Spinal cord (tissue), 9 donors: ENCODE measurements at regions not wholly inside any gene's neighbourhood (a gene's known extent, or its start where the extent isn't known, plus 50 kb on each side); places are given as distances from the start of the nearest gene placed in this dataset.

Experiments used
- DNase-seq, 6 donors: peaks; one replicate each; pipeline versions ENCODE4 v3.0.0 to v3.0.0-alpha.2; 2013 to 2015; ENCODE audit warnings: low spot score in 6 of 6, low read depth in 4 of 6
- H3K27ac ChIP-seq: one replicate; pipeline ENCODE4 v1.5.1; 2013; ENCODE audit warnings: low read depth, low read length, control low read depth
- H3K27me3 ChIP-seq: one replicate; pipeline ENCODE4 v1.6.1; 2013; ENCODE audit warnings: low read length; ENCODE audit not compliant: control insufficient read depth, insufficient read depth
- H3K36me3 ChIP-seq: one replicate; pipeline ENCODE4 v1.6.1; 2013; ENCODE audit warnings: low read length; ENCODE audit not compliant: control insufficient read depth, insufficient read depth
- H3K4me1 ChIP-seq: one replicate; pipeline ENCODE4 v1.6.1; 2013; ENCODE audit warnings: low read length; ENCODE audit not compliant: control insufficient read depth, insufficient read depth
- H3K4me3 ChIP-seq: one replicate; pipeline ENCODE4 v1.5.1; 2013; ENCODE audit warnings: low read depth, low read length, control low read depth
- H3K9me3 ChIP-seq: one replicate; pipeline ENCODE4 v1.6.1; 2013; ENCODE audit warnings: low read length; ENCODE audit not compliant: control insufficient read depth, insufficient read depth
- WGBS: methylation state at CpG from one replicate; pipeline ENCODE4 v1.1.5; 2013; ENCODE audit warnings: missing lambda C conversion rate; ENCODE audit not compliant: insufficient coverage; 5-methylcytosine and 5-hydroxymethylcytosine counted together
- donor health status: healthy.

GRCh38 chr3:8085498-8085897 lies 416.1 kb upstream of the LMCD1 start:
- H3K27me3 ChIP-seq = no peaks in the 10 kb centered on the region
- H3K36me3 ChIP-seq = no peaks in the 10 kb centered on the region
- no peak overlapping the region for H3K27ac ChIP-seq
- no peak overlapping the region for H3K4me3 ChIP-seq
- no peaks in the 10 kb centered on the region for H3K4me1 ChIP-seq
- WGBS = no CpG with 5 or more reads among the region's 2 CpGs
- no peak for DNase-seq
- no peaks in the 10 kb centered on the region for H3K9me3 ChIP-seq

GRCh38 chr3:8087951-8088350 lies 413.7 kb upstream of the LMCD1 start:
- DNase-seq = no peak
- no peaks in the 10 kb centered on the region for H3K36me3 ChIP-seq
- no peak overlapping the region for H3K27ac ChIP-seq
- H3K4me3 ChIP-seq = no peak overlapping the region
- H3K9me3 ChIP-seq = no peaks in the 10 kb centered on the region
- no peaks in the 10 kb centered on the region for H3K27me3 ChIP-seq
- no peaks in the 10 kb centered on the region for H3K4me1 ChIP-seq
- WGBS = no CpG with 5 or more reads among the region's 3 CpGs

DNA sequence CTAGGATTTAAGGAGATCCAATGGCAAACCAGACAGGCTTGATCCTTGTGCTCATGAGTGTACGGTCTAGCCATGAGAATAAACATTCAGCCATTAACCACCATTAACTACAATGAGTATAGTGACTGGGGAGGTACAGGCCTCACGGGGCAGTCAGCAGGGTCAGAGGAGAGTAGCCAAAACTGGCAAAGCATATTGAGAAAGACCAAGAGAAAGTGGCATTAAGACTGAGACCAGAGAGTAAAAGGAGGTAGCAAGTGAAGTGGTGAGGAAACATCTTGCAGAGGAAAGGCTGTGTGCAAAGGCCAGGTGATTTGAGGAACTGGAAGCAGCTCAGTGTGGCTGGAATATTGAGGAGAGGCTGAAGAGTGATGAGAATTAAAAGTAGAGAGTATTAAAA lies 407.2 kb upstream of the LMCD1 start:
- Histone ChIP-seq H3K4me3 (no peak overlapping the region), H3K4me1 (no peaks in the 10 kb centered on the region), H3K36me3 (no peaks in the 10 kb centered on the region), H3K9me3 (peaks cover 2% of the 10 kb centered on the region), H3K27ac (no peak overlapping the region), H3K27me3 (no peaks in the 10 kb centered on the region)
- 88% methylated on average over 1 of the region's 2 CpGs for WGBS
- no peak for DNase-seq

DNA sequence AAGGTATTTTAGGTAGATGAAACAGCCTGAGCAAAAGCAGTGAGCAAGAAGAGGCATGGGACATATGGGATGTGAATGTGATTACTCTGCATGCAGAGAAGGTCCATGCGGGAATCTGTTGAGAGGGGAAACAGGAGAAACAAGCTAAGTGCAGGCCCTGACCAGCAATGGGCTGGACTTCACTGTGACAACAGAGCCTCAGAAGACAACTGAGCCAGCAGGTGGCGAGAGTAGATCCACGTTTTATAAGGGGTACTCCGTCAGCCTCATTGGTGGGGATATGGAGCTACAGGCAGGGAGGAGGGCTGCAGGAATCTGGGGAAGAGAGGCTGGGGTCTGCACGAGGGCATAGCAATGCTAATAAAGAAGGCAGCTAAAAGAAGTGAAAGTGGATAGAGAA lies 405.9 kb upstream of the LMCD1 start:
- H3K36me3 ChIP-seq = no peaks in the 10 kb centered on the region
- WGBS = 58% methylated on average over 5 of the region's 5 CpGs
- no peaks in the 10 kb centered on the region for H3K27me3 ChIP-seq
- no peak overlapping the region for H3K4me3 ChIP-seq
- peak in 1 of 6 donors; percentile 11 for DNase-seq
- H3K9me3 ChIP-seq = peaks cover 2% of the 10 kb centered on the region
- H3K27ac ChIP-seq = no peak overlapping the region
- H3K4me1 ChIP-seq = no peaks in the 10 kb centered on the region

DNA sequence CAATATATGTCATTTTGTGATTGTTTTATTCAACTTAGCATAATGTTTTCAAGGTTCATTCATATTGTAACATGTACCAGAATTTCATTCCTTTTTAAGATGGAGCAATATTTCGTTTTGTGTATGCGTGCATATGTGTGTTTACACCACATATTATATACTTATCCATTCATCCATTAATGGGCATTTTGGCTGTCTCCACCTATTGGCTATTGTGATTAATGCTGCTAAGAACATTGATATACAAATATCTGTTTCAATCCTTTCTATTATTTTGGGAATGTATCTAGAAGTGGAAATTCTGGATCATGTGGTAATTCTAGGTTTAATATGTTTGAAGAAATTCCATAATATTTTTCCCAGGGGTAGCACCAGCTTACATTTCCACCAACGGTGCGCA lies 403.9 kb upstream of the LMCD1 start:
- H3K36me3 ChIP-seq = no peaks in the 10 kb centered on the region
- H3K9me3 ChIP-seq = peaks cover 2% of the 10 kb centered on the region
- no peak for DNase-seq
- no peak overlapping the region for H3K27ac ChIP-seq
- H3K4me1 ChIP-seq = no peaks in the 10 kb centered on the region
- WGBS = no CpG with 5 or more reads among the region's 4 CpGs
- H3K27me3 ChIP-seq = no peaks in the 10 kb centered on the region
- H3K4me3 ChIP-seq = no peak overlapping the region

- WGBS = no CpG with 5 or more reads among the region's 3 CpGs
- Histone ChIP-seq H3K27ac (no peak overlapping the region), H3K9me3 (no peaks in the 10 kb centered on the region), H3K4me1 (no peaks in the 10 kb centered on the region), H3K27me3 (no peaks in the 10 kb centered on the region), H3K4me3 (no peak overlapping the region), H3K36me3 (no peaks in the 10 kb centered on the region)
- no peak for DNase-seq
These were observed 397.7 kb upstream of the LMCD1 start for GRCh38 chr3:8103954-8104353.

DNA sequence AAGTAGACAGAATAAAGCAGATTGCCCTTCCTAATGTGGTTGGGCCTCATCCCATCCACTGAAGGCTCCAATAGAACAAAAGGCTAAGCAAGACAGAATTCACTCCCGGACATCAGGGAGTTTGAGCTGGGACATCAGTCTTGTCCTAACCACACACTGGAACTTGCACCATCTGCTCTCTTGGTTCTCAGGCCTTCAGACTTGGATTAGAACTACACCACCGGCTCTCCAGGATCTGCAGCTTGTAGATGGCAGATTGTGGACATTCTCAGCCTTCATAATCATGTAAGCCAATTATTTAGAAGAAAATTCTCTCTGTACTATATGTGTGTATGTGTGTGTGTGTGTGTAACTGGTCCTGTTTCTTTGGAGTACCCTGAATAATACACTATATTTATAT lies 394.7 kb upstream of the LMCD1 start:
- Histone ChIP-seq H3K27ac (no peak overlapping the region), H3K4me1 (no peaks in the 10 kb centered on the region), H3K27me3 (no peaks in the 10 kb centered on the region), H3K4me3 (no peak overlapping the region), H3K36me3 (no peaks in the 10 kb centered on the region), H3K9me3 (no peaks in the 10 kb centered on the region)
- 82% methylated on average over 2 of the region's 2 CpGs for WGBS
- no peak for DNase-seq

DNA sequence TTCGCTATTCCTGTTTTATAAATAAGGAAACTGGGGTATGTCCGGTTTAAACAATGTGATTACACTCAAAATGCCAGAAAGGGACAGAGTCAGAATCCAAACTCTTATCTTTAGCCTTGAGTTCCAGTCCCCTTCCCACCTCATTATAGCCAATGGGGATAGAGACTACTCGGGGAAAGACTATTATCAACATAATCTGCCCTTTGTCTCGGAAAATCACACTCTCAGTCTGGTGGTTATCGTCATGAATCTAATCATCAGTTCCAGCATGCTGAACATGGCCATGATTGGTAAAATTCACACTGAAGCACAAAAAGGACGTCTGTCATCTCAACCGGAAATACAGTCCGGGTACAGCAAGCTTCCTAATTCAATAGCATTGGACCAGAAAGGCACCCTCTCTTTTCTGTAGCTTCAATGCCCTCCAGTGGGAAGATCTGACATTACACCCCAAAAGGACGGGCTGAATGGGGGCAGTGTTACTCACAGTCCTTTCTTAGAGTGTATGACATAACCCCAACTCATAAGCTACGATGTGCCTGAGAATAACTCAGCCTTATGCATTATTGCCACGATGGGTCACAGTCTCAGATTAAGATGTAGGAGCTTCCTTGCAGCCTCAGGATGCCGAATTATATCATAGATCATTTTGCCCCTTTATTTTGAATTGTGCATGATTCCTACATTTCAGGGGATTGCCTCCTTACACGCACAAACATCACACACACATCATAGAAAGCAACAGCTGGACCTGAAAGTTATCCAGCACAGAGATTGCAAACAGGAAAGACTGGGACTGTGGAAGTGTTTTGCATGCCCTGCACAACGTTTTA lies 390.4 kb upstream of the LMCD1 start:
- H3K4me1 ChIP-seq = no peaks in the 10 kb centered on the region
- no peak overlapping the region for H3K4me3 ChIP-seq
- no peaks in the 10 kb centered on the region for H3K36me3 ChIP-seq
- 27% methylated on average over 10 of the region's 14 CpGs for WGBS
- no peak overlapping the region for H3K27ac ChIP-seq
- H3K9me3 ChIP-seq = no peaks in the 10 kb centered on the region
- no peaks in the 10 kb centered on the region for H3K27me3 ChIP-seq
- DNase-seq = peak; percentile 78 to 97 (median 80)

DNA sequence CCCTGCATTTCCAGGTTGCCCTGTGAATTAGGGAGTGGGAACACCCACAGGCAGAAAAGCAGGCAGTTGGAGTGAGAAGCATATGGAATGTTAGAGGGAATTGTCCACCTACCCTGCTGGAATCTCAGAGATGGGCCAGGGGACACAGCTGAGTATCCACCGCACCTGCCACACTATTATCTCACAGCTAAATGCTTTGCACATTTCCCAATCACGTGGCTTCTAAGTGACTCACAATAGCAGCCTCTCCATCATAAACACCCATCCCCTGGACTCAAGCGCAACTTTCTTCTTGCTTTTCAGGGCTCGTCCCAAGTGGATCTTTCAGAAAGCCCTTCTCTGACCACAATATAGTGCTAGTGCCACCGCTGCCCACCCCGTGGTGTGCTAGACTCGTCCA lies 389.0 kb upstream of the LMCD1 start:
- H3K4me3 ChIP-seq = no peak overlapping the region
- 84% methylated on average over 4 of the region's 7 CpGs for WGBS
- H3K9me3 ChIP-seq = no peaks in the 10 kb centered on the region
- no peak for DNase-seq
- no peaks in the 10 kb centered on the region for H3K27me3 ChIP-seq
- no peak overlapping the region for H3K27ac ChIP-seq
- no peaks in the 10 kb centered on the region for H3K4me1 ChIP-seq
- H3K36me3 ChIP-seq = no peaks in the 10 kb centered on the region

DNA sequence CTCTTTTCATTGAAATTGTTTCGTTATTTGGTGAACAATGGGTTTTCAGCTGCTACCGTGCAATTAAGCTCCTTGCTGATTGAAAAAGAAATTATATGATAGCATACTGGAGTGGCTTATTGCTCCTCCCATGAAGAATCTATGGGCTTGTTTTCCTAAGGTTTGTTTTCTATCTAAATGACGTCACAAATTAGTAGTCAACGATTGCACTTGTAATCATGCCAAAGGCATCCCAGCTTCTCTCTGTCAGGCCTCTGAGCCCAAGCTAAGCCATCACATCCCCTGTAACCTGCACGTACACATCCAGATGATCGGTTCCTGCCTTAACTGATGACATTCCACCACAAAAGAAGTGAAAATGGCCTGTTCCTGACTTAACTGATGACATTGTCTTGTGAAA lies 388.0 kb upstream of the LMCD1 start:
- no peaks in the 10 kb centered on the region for H3K4me1 ChIP-seq
- DNase-seq = peak in 1 of 6 donors; percentile 29
- H3K27ac ChIP-seq = no peak overlapping the region
- H3K4me3 ChIP-seq = no peak overlapping the region
- 96% methylated on average over 4 of the region's 6 CpGs for WGBS
- H3K27me3 ChIP-seq = no peaks in the 10 kb centered on the region
- no peaks in the 10 kb centered on the region for H3K9me3 ChIP-seq
- H3K36me3 ChIP-seq = no peaks in the 10 kb centered on the region
